ENCODE measurements at regions not wholly inside any gene's neighbourhood (a gene's known extent, or its start where the extent isn't known, plus 50 kb on each side); places are given as distances from the start of the nearest gene placed in this dataset.

DNA sequence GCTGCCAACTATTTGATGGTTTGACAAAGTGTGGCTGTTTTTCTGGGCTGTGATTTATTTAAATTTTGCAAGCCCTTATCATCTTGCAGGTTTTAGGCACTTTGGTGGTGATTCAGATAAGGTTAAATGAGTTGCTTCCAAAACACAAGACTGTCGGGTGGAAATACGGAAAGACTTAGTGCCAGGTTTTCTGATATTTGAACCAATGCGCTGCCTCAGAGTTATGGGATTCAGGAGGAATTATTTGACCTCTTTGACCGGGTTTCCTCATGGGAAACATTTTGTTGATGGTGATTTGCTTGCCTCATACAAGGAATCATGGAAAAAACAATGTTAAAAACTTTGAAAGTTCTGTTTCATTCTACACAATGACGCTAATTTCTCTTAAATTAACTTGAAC, 136.1 kb upstream of the MAP9 start:
- Histone ChIP-seq H3K4me3 (no peak overlapping the region), H3K4me1 (peaks cover 0 to 9% of the 10 kb centered on the region in 2 donors), H3K36me3 (no peaks in the 10 kb centered on the region), H3K27ac (peak overlapping the region; percentile 31 to 82), H3K9me3 (no peaks in the 10 kb centered on the region), H3K27me3 (no peaks in the 10 kb centered on the region)
- intact Hi-C loops (cut with DNase I; ENCODE audit: low total_unique reads): no loop called here
- DNase-seq: peak; percentile 39 to 52
- TF ChIP-seq POLR2A (IDR thresholded peaks at IDR 0.05): no peak
- TF ChIP-seq, protein P1, sequence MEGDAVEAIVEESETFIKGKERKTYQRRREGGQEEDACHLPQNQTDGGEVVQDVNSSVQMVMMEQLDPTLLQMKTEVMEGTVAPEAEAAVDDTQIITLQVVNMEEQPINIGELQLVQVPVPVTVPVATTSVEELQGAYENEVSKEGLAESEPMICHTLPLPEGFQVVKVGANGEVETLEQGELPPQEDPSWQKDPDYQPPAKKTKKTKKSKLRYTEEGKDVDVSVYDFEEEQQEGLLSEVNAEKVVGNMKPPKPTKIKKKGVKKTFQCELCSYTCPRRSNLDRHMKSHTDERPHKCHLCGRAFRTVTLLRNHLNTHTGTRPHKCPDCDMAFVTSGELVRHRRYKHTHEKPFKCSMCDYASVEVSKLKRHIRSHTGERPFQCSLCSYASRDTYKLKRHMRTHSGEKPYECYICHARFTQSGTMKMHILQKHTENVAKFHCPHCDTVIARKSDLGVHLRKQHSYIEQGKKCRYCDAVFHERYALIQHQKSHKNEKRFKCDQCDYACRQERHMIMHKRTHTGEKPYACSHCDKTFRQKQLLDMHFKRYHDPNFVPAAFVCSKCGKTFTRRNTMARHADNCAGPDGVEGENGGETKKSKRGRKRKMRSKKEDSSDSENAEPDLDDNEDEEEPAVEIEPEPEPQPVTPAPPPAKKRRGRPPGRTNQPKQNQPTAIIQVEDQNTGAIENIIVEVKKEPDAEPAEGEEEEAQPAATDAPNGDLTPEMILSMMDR (IDR thresholded peaks at IDR 0.05): no peak

DNA sequence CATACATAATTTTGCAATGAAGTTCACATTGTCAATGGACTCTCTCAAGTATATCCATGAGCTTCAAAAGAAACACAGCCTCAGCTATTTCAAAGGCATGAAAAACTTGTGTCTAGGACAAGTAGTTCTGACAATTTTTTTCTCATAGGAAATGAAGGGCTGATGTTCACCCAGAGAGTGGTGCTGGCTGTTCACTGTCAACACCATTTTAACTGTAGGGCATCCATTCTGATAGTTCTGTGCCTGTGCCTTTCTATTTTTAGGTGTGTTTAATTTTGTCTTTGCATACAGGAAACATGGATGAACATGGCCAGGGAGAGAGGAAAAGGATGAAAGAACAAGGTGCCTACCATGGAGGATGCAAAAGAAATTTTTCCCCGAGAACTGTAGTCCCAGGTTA, 135.3 kb upstream of the MAP9 start:
- Histone ChIP-seq H3K9me3 (no peaks in the 10 kb centered on the region), H3K27ac (peak overlapping the region; percentile 31 to 82), H3K27me3 (no peaks in the 10 kb centered on the region), H3K4me1 (peaks cover 0 to 9% of the 10 kb centered on the region in 2 donors), H3K36me3 (no peaks in the 10 kb centered on the region), H3K4me3 (no peak overlapping the region)
- TF ChIP-seq, protein P1 (IDR thresholded peaks at IDR 0.05): no peak
- no peak for TF ChIP-seq POLR2A (IDR thresholded peaks at IDR 0.05)
- intact Hi-C loops (cut with DNase I; ENCODE audit: low total_unique reads): no loop called here
- DNase-seq: no peak

DNA sequence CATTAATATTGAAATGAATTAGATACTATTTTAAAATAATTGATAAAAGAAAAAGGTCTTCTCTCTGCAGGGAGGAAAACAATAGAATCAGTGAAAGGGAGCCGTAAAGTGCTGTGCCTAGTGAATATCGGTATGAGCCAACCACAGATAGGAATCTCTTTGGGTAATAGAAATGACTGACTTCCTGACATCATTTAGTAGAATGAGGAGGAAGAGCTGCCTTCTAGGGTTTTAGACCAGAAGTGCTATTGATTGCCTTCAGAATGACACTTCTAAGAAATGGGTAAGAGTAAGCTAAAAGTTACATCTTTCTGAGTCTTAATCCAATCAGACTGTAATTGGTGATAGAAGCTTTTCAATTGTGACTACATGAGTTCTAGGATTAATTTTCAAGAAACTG, 134.0 kb upstream of the MAP9 start:
- intact Hi-C loops (cut with DNase I; ENCODE audit: low total_unique reads): no loop called here

DNA sequence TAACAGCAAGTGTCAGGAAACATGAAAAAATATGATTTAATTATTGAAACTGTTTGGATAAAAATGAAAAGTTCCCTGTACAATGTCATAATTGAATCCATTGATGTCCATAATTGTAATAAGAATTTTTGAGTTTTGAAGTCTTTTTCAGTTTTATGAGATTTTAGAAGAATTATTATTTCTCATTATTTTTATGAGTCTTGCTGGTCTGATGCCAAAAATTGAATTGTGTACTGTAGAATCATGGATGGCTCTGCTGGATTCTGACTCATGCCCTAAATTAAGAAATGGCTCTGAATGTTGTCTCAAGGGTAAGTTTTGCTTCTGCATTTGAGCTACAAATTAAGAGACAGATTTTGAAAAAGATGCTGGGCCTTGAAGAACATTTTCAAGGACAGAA, 132.8 kb upstream of the MAP9 start:
- H3K27me3 ChIP-seq: no peaks in the 10 kb centered on the region
- no peaks in the 10 kb centered on the region for H3K36me3 ChIP-seq
- TF ChIP-seq, protein P1 (IDR thresholded peaks at IDR 0.05): no peak
- no peak for TF ChIP-seq POLR2A (IDR thresholded peaks at IDR 0.05)
- H3K27ac ChIP-seq: peak overlapping the region; percentile 51 to 82
- H3K4me1 ChIP-seq: peaks cover 0 to 9% of the 10 kb centered on the region in 2 donors
- H3K9me3 ChIP-seq: no peaks in the 10 kb centered on the region
- intact Hi-C loops (cut with DNase I; ENCODE audit: low total_unique reads): no loop called here
- DNase-seq: no peak
- no peak overlapping the region for H3K4me3 ChIP-seq

More for the DNA sequence above, 134.0 kb upstream of the MAP9 start:
- no peak for DNase-seq
- Histone ChIP-seq H3K27me3 (no peaks in the 10 kb centered on the region), H3K4me3 (no peak overlapping the region), H3K36me3 (no peaks in the 10 kb centered on the region), H3K9me3 (no peaks in the 10 kb centered on the region), H3K4me1 (peaks cover 0 to 9% of the 10 kb centered on the region in 2 donors), H3K27ac (peak overlapping the region; percentile 51 to 82)
- TF ChIP-seq, protein P1 (IDR thresholded peaks at IDR 0.05): no peak
- TF ChIP-seq POLR2A (IDR thresholded peaks at IDR 0.05): no peak

DNA sequence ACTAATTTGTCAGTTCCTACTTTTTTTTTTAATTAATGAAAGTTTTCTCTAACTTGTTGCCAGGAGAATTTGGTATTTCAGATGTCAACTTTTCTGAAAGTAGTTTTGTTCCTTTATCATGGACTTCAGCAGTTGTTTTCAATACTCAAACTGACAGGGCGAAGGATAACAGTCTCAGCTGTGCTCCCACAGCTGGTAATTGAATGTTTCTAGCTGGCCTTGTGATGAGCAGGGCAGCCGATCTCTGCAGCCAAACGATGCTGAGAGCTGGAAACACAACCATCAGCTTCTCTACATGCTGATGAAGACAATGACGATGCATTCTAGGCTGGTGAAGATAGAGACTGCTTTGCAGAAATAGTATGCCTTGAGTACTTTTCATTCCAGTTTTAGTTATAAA, 130.0 kb upstream of the MAP9 start:
- Histone ChIP-seq H3K4me3 (no peak overlapping the region), H3K36me3 (no peaks in the 10 kb centered on the region), H3K27ac (peak overlapping the region; percentile 69 to 82), H3K27me3 (no peaks in the 10 kb centered on the region), H3K9me3 (no peaks in the 10 kb centered on the region), H3K4me1 (no peaks in the 10 kb centered on the region)
- TF ChIP-seq, protein P1 (IDR thresholded peaks at IDR 0.05): no peak
- no peak for TF ChIP-seq POLR2A (IDR thresholded peaks at IDR 0.05)
- DNase-seq: peak in 1 of 2 donors; percentile 25
- intact Hi-C loops (cut with DNase I; ENCODE audit: low total_unique reads): no loop called here

All from uterus (tissue), 3 donors.